Lower leg skin (tissue), 4 donors: ENCODE measurements at regions not wholly inside any gene's neighbourhood (a gene's known extent, or its start where the extent isn't known, plus 50 kb on each side); places are given as distances from the start of the nearest gene placed in this dataset.
A peak's percentile ranks its signal among the peaks of the same experiment; 100 is the strongest.

Experiments
- DNase-seq, 2 donors: peaks; one replicate each; pipeline ENCODE4 v3.0.0-alpha.2; 2019; ENCODE audit warnings: low spot score in 2 of 2
- H3K4me3 ChIP-seq: fragments of 200-600 bp; sonication (generic); 2 replicates; pipeline ENCODE4 v1.5.1; 2017; ENCODE audit warnings: mild to moderate bottlenecking, low read depth; ENCODE audit not compliant: poor library complexity, severe bottlenecking
- POLR2A ChIP-seq, 2 donors: fragments of 450-650 bp; IDR thresholded peaks; one replicate each; pipeline ENCODE4 v1.6.1; 2016 to 2017; ENCODE audit warnings: antibody characterized with exemption in 2 of 2, mild to moderate bottlenecking in 1 of 2, moderate library complexity in 1 of 2
- WGBS, 2 donors: methylation state at CpG; one replicate each; pipeline ENCODE4 v1.1.5; 2018; 5-methylcytosine and 5-hydroxymethylcytosine counted together
- intact Hi-C: fragments of 100-400 bp; cut with DNase I; formaldehyde crosslinking; loops from one replicate; pipeline ENCODE4 v1.15.0; 2023; ENCODE audit warnings: low total_unique reads
- TF ChIP-seq, protein P1 (sequence below), 3 donors: fragments of 450-650 bp; IDR thresholded peaks; one replicate each; pipeline ENCODE4 v1.5.1; 2016; ENCODE audit warnings: antibody characterized with exemption in 3 of 3, mild to moderate bottlenecking in 3 of 3, moderate library complexity in 2 of 3

DNA sequence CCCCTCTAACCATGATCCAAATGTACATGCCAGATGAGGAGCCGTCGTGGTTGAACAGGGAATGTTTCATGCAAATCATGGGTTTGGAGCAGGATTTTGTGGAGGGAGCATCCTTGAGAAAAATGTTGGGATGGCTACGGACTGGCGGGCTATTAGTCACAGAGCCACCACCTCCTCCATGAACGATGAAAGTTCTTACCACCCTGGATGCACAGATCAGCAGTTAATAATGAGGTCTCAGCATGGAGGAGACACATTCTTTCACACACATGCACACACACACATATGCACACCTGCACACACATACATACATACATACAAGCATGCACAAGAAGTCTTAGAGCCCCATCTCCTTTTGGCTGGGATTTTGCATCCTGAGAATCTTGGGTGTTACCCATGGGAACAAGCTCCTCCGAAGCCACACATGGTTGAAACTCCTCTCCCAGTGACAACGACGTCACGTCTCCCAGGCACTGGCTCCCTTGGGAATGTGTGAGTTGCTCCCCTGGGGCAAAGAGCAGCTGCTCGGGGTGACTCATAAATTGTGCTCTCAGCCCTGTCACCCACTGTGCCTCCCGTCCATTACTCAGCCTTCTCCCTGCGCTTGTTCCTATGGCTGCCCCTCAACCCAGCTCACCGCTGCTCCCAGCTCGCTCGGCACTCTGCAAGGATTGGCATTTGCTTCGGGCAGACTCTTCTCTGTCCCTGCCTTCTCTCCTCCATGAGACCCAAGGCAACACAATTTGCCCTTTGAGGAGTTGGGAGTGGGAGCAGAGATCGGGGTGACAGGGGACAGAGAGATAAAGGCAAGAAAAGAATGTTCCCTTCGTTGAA, 344.6 kb downstream of the SOX9 start:
- H3K4me3 ChIP-seq = no peak overlapping the region
- TF ChIP-seq POLR2A (IDR thresholded peaks at IDR 0.05) = no peak
- intact Hi-C loops = no loop called here
- DNase-seq = peak; percentile 28 to 84
- 43 to 60% methylated on average over 18 of the region's 18 CpGs for whole genome bisulfite sequencing, 2 donors

DNA sequence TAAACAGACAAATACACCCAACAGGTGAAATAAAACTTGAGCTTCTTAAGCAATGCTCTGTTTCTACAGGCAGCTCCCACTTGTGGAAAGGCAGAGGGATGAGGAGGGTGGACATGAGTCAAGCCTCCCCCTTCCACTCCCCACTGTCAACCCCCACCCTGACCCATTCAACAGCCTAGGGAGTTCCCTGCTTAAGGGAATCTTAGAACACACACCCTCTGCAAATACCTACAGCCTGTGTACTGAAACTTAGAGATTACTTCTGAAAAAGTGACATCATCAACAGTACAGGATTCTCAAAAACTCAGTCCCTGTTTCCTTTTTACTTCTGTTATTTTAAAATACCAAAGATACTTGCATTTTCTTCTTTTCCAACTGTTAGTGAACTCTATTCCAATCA, 345.4 kb downstream of the SOX9 start:
- peak in 1 of 2 donors; percentile 39 for DNase-seq
- intact Hi-C loops = no loop called here
- TF ChIP-seq POLR2A (IDR thresholded peaks at IDR 0.05) = no peak
- TF ChIP-seq, protein P1, sequence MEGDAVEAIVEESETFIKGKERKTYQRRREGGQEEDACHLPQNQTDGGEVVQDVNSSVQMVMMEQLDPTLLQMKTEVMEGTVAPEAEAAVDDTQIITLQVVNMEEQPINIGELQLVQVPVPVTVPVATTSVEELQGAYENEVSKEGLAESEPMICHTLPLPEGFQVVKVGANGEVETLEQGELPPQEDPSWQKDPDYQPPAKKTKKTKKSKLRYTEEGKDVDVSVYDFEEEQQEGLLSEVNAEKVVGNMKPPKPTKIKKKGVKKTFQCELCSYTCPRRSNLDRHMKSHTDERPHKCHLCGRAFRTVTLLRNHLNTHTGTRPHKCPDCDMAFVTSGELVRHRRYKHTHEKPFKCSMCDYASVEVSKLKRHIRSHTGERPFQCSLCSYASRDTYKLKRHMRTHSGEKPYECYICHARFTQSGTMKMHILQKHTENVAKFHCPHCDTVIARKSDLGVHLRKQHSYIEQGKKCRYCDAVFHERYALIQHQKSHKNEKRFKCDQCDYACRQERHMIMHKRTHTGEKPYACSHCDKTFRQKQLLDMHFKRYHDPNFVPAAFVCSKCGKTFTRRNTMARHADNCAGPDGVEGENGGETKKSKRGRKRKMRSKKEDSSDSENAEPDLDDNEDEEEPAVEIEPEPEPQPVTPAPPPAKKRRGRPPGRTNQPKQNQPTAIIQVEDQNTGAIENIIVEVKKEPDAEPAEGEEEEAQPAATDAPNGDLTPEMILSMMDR (IDR thresholded peaks at IDR 0.05) = no peak
- H3K4me3 ChIP-seq = no peak overlapping the region

DNA sequence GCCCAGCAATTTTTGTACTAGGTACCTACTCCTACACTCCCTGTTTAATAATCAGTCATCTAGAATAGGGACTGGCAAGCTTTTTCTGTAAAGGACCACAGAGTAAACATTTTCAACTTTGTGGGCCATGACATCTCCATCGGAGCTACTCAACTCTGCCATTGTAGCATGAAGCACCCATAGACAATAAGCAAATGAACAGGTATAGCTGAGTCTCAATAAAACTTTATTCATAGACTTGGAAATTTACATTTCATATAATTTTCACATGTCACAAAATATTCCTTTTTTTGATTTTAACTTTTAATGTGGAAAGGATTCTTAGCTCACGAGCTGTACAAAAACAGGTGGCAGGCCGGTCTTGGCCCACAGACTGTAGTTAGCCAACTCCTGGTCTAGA, 345.8 kb downstream of the SOX9 start:
- 85 to 94% methylated on average over 3 of the region's 3 CpGs for WGBS, 2 donors
- intact Hi-C loops = no loop called here
- no peak for TF ChIP-seq POLR2A (IDR thresholded peaks at IDR 0.05)
- TF ChIP-seq, protein P1 (IDR thresholded peaks at IDR 0.05) = no peak
- DNase-seq = peak in 1 of 2 donors; percentile 29
- no peak overlapping the region for H3K4me3 ChIP-seq

DNA sequence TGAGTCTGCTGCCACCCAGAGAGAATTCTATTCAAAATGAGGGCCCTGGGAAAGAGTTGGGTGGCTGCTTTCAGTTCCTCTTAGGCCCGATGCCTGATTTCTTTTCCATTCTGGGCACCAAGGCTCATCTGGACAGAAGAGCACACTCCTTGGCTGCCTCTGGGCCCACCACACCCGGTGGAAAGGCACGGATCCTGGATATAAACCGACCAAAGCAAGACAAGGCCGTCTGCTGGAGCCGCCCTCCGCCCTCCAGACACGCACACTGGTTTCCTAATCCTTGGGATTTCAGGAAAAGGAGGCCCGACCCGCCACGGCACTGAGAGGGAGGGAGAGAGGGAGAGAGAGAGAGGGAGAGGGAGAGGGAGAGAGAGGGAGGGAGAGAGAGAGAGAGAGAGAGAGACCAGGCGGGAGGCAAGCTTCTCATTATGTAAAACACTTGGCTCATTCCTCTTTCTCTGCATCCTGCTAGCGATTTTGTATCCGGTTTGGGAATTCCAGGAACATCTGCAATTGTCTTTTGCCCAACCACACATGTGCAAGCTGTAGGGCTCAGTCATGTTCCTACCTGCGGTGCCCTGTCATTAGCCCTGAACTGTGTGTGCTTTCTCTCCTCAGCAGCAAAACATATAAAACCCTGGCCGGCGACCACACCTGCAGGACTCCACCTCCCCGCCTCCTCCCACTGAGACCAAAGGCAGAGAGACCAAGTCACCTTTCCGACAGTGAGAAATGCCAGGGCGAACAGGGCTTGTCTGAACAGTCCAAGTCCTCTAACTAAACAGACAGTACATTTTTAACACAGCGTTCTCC, 347.2 kb downstream of the SOX9 start:
- TF ChIP-seq, protein P1 (IDR thresholded peaks at IDR 0.05) = no peak
- TF ChIP-seq POLR2A (IDR thresholded peaks at IDR 0.05) = no peak
- 19 to 20% methylated on average over 21 of the region's 21 CpGs for WGBS, 2 donors
- DNase-seq = peak; percentile 39 to 86
- intact Hi-C loops = no loop called here
- H3K4me3 ChIP-seq = no peak overlapping the region

DNA sequence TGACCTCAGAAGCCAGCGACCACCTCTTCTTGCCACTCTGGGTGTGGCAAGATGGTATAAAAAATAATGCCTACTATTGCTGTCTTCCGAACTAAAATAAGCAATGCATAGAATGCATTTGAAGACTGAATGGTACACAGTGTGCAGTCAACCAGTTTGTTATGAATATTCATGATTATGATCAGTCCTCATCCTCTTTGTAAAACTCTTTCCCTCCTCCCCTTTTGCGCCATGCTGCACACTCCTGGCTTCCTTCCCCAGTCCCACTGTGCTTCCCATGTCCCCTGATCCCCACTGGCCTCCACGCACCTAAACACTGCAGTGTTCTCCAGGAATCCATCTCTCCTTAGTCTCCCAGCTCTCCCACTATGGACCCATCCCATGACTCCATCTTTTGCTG, 348.0 kb downstream of the SOX9 start:
- no peak for DNase-seq
- TF ChIP-seq POLR2A (IDR thresholded peaks at IDR 0.05) = no peak
- TF ChIP-seq, protein P1 (IDR thresholded peaks at IDR 0.05) = no peak
- intact Hi-C loops = no loop called here
- 68 to 74% methylated on average over 4 of the region's 4 CpGs for WGBS, 2 donors
- H3K4me3 ChIP-seq = no peak overlapping the region

DNA sequence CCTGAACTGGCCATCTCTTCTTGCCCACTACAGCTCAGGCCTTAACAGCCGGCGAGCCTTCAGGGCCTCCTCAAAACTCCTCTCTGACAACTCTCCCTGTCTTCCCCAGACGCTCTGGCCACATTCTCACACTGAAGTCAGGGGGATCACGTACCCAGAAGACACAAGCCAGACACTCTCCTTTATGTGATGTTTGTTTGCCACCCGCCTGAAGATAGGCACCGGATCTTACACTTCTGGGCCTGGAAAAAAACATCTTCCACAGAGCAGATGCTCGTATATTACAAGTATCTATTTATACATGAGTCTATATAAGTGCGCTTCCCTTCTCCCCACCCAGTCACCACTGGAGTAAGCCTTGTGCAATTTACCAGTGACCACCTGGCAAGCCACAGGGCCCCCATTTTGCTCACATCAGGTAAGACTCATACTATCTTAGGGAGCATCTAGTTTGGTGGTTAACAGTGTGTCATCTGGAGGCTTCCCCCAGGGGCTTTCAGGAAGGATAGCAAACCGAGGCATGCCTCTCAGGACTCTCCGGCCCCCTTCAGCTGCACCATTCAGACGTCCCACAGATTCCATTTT, 349.4 kb downstream of the SOX9 start:
- H3K4me3 ChIP-seq = no peak overlapping the region
- DNase-seq = peak in 1 of 2 donors; percentile 39
- no peak for TF ChIP-seq POLR2A (IDR thresholded peaks at IDR 0.05)
- TF ChIP-seq, protein P1 (IDR thresholded peaks at IDR 0.05) = no peak
- intact Hi-C loops = no loop called here
- 85 to 87% methylated on average over 11 of the region's 11 CpGs for WGBS, 2 donors
